MCF 10A (cell line): ENCODE measurements at regions not wholly inside any gene's neighbourhood (a gene's known extent, or its start where the extent isn't known, plus 50 kb on each side); places are given as distances from the start of the nearest gene placed in this dataset.

Source experiments
- BruUV-seq: library from RNA; stranded (reverse); fragments of 400-500 nt; replicated peaks from 2 replicates; lab custom pipeline; 2021; lab: Mats Ljungman, UMichigan
- CTCF ChIA-PET: fragments of 300-600 bp; sonication (Branson Sonifier 250); formaldehyde crosslinking; extraction: SDS; loops from one replicate; lab custom pipeline; 2021; ENCODE audit warnings: antibody characterized with exemption, inconsistent platforms; lab: Yijun Ruan, JAX
- POLR2A ChIA-PET: fragments of 300-600, 350-650 bp; sonication (Branson Sonifier 250); formaldehyde crosslinking; extraction: SDS; loops from one replicate; lab custom pipeline; 2020; ENCODE audit warnings: antibody characterized with exemption, inconsistent platforms; lab: Yijun Ruan, JAX
- DNase-seq: peaks from one replicate; pipeline ENCODE4 v3.0.0-alpha.2; 2018; ENCODE audit not compliant: unreplicated experiment
- H3K27ac Mint-ChIP-seq: one replicate; pipeline ENCODE4 v1.8.0; 2022; ENCODE audit warnings: mild to moderate bottlenecking, low read depth, mixed read lengths; ENCODE audit not compliant: unreplicated experiment
- H3K27me3 Mint-ChIP-seq: one replicate; pipeline ENCODE4 v1.8.0; 2022; ENCODE audit warnings: mixed read lengths; ENCODE audit not compliant: insufficient read depth, unreplicated experiment
- H3K36me3 Mint-ChIP-seq: one replicate; pipeline ENCODE4 v1.8.0; 2022; ENCODE audit warnings: mild to moderate bottlenecking, moderate library complexity, mixed read lengths; ENCODE audit not compliant: insufficient read depth, unreplicated experiment
- H3K4me1 Mint-ChIP-seq: one replicate; pipeline ENCODE4 v1.8.0; 2022; ENCODE audit warnings: mixed read lengths; ENCODE audit not compliant: insufficient read depth, unreplicated experiment
- H3K4me3 Mint-ChIP-seq: one replicate; pipeline ENCODE4 v1.8.0; 2022; ENCODE audit warnings: mild to moderate bottlenecking, moderate library complexity, mixed read lengths; ENCODE audit not compliant: unreplicated experiment
- H3K9me3 Mint-ChIP-seq: one replicate; pipeline ENCODE4 v1.8.0; 2022; ENCODE audit warnings: mixed read lengths; ENCODE audit not compliant: unreplicated experiment
- CTCF ChIP-seq: fragments of 200-600 bp; IDR thresholded peaks from one replicate; pipeline ENCODE4 v1.8.0; 2022; ENCODE audit warnings: antibody characterized with exemption, mild to moderate bottlenecking; ENCODE audit not compliant: unreplicated experiment
- intact Hi-C: fragments of 100-400 bp; cut with micrococcal nuclease; formaldehyde crosslinking; loops from 2 replicates; pipeline ENCODE4 v1.14.1; 2022

- DNase-seq: peak; percentile 33
- no peaks in the 10 kb centered on the region for H3K9me3 Mint-ChIP-seq
- intact Hi-C loops: no loop called here
- POLR2A ChIA-PET: no interaction called here
- no peaks in the 10 kb centered on the region for H3K27me3 Mint-ChIP-seq
- H3K4me3 Mint-ChIP-seq: no peak overlapping the region
- peaks cover 6% of the 10 kb centered on the region for H3K4me1 Mint-ChIP-seq
- no peak overlapping the region for H3K27ac Mint-ChIP-seq
- BruUV-seq: no TSS peak
- H3K36me3 Mint-ChIP-seq: no peaks in the 10 kb centered on the region
- no peak for TF ChIP-seq CTCF
- CTCF ChIA-PET: interaction anchor here (0.5 to 0.6 kb wide), 3 partner anchors 17 to 1572 kb away, joined by 3 read pairs; no protein-coding TSS in a partner anchor
These were observed 468.1 kb upstream of the PTBP2 start for GRCh38 chr1:96253246-96254035.

DNA sequence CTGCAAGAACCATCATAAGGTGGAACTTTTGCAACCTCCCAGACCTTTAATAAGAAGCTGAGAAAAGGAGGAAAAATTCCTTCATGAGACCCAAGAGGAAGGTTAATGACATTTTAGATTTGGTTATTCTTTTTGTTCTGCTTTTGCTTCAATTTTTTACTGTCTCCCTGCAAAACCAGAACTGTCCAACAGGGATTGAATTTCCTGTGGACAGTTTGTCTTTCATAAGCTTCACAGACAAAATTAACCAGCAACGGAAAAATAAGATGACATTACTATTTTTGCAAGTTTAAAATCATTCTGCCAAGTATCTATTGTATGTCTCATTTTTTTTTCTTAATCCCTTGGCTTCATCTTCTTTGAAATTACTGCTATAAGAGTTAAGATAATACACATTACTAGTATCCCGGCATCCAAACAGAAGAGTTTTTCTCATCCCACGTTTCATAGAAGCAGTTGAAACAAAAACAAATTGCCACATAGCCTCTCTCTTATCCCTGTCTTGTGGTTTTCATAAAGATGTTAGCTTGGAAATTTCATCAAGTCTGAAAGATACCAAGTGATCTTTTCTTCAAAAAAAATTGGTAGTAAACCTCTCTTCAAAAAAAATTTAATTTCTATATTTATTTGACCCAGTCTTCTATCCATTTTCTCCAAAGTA, 465.3 kb upstream of the PTBP2 start:
- TF ChIP-seq CTCF: no peak
- ChIA-PET CTCF (interaction anchor here (1.9 kb wide), 1 partner anchor 20 kb away, joined by 6 read pairs; no protein-coding TSS in a partner anchor), POLR2A (no interaction called here)
- DNase-seq: no peak
- peaks cover 6% of the 10 kb centered on the region for H3K4me1 Mint-ChIP-seq
- intact Hi-C loops: no loop called here
- H3K4me3 Mint-ChIP-seq: no peak overlapping the region
- H3K36me3 Mint-ChIP-seq: no peaks in the 10 kb centered on the region
- H3K27me3 Mint-ChIP-seq: no peaks in the 10 kb centered on the region
- H3K9me3 Mint-ChIP-seq: no peaks in the 10 kb centered on the region
- H3K27ac Mint-ChIP-seq: no peak overlapping the region
- no TSS peak for BruUV-seq

DNA sequence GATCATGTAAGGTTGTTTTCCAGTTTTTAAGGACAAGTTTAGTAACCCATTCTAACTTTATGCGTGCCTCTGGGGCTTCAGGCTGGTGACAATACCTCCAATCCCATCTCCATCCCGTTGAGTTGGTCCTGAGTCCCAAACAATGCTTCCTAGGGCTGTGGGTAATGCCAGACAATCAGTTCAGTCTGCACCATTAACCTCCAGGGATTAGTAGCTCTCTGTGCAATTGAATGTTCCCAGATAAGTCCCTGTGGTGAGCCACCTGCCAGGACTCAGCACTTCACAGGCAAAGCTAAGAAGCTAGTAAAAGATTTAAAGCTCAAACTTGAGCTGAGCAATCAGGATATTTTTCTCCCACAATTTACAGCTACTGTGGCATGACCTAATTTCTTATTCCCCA, 462.2 kb upstream of the PTBP2 start:
- no peak overlapping the region for H3K27ac Mint-ChIP-seq
- no peaks in the 10 kb centered on the region for H3K36me3 Mint-ChIP-seq
- POLR2A ChIA-PET: interaction anchor here (0.7 kb wide), 1 partner anchor 83 kb away, joined by 4 read pairs; no protein-coding TSS in a partner anchor
- no peak for DNase-seq
- no peaks in the 10 kb centered on the region for H3K27me3 Mint-ChIP-seq
- no peaks in the 10 kb centered on the region for H3K9me3 Mint-ChIP-seq
- intact Hi-C loops: no loop called here
- H3K4me1 Mint-ChIP-seq: no peaks in the 10 kb centered on the region
- H3K4me3 Mint-ChIP-seq: no peak overlapping the region
- CTCF ChIA-PET: interaction anchor here (1.0 kb wide), 1 partner anchor 23 kb away, joined by 3 read pairs; no protein-coding TSS in a partner anchor
- TF ChIP-seq CTCF: no peak
- no TSS peak for BruUV-seq

- TF ChIP-seq CTCF: no peak
- H3K27ac Mint-ChIP-seq: no peak overlapping the region
- H3K36me3 Mint-ChIP-seq: no peaks in the 10 kb centered on the region
- POLR2A ChIA-PET: no interaction called here
- intact Hi-C loops: no loop called here
- no TSS peak for BruUV-seq
- no peaks in the 10 kb centered on the region for H3K27me3 Mint-ChIP-seq
- CTCF ChIA-PET: no interaction called here
- DNase-seq: no peak
- H3K4me3 Mint-ChIP-seq: no peak overlapping the region
- peaks cover 16% of the 10 kb centered on the region for H3K9me3 Mint-ChIP-seq
- H3K4me1 Mint-ChIP-seq: no peaks in the 10 kb centered on the region
These were observed 440.1 kb upstream of the PTBP2 start for GRCh38 chr1:96281491-96281890.
